Activated naive CD4-positive, alpha-beta T cell treated with anti-CD3 and anti-CD28 coated beads, Interleukin-2, amount 50 U/mL, for 16 hours (primary cell): ENCODE measurements at regions not wholly inside any gene's neighbourhood (a gene's known extent, or its start where the extent isn't known, plus 50 kb on each side); places are given as distances from the start of the nearest gene placed in this dataset.

Source experiments
- DNase-seq: peaks from one replicate; pipeline ENCODE4 v3.0.0-alpha.2; 2020

DNA sequence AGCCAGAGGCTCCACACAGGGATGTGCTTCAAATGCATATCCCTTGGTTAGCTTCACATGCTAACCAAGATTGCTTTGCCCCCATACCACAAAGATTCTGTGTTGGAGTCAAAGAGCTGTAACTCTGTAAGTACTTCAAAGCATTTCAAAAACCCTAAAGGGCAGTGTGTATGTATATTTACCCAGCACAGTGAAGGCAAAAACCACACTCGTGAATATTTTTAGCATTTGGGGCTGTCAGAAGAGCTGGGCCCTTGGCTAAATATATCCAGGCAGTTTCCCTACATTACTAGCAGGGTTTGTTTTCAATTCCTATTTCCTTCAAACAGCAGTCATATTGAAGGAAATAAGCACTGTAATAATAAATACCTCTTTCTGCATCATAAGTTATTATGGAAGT, 84.2 kb upstream of the STEAP1B start:
- DNase-seq = no peak

DNA sequence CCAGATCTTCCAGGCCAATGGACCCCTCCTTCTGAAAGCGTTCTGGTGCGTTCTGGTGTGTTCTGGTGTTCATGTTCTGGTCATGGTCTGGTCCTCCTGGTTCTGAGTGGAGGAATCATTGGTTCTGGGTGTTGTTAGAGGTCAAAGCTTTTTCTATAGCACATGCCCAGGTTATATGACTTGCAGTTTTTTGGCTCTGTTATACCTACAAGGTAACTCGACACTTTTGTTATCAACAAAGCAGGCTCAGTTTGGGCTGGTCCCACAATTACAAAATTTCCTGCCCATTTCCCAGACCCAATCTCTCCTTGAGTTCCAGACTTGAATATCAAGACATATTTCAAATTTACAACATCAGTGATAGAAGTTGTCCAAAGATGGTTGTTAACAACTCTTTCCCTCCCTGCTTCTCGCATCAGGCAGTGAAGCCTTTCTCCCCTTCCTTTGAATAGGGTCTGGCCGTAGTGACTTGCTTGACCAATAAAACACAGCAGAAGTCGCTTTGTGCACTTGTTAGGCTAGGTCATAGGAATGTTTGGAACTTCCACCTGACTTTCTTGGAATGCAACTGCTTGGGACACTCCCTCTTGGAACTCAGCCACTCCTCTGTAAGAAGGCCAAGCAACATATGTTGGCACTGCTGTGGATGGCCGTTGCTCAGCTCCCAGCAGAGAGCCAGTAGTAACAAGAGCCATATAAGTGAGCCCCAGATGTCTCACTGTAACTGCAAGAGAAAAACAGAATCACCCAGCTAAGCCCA, 83.1 kb upstream of the STEAP1B start:
- DNase-seq = no peak

DNA sequence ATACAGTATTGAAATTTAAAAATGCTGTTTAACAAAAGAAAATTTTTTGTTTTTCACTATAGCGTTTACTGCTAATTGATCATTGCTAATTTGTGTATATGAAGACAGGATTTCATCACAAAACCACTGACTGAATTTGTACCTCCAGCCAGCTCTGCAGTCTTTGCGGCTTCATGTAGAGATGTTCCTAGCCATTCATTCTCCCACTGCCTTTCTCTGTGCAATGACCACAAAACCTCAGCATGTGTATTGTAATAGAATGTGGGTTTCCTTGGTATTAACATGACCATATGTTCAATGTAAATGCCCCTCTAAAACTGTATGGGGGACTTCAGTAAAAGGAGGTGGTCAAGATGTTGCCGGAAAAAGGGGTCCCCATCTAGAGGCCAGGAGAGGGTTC, 81.1 kb upstream of the STEAP1B start:
- no peak for DNase-seq

DNA sequence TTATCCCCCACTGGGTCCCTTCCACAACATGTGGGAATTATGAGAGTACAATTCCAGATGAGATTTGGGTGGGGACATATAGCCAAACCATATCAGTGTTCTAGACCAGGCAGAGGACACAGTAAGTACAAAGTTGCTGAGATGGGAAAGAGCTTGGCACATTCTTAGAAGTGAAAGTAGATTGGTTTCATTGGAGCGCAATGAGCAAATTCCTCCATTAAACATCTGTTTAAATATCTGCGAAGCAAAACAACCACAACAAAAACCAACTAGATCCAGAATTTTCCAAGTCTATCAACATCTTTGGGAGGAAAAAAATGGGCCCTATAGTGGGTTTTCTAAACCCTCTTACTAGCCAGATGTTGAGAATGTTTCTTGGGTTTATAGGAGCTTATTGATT, 80.0 kb upstream of the STEAP1B start:
- no peak for DNase-seq

DNA sequence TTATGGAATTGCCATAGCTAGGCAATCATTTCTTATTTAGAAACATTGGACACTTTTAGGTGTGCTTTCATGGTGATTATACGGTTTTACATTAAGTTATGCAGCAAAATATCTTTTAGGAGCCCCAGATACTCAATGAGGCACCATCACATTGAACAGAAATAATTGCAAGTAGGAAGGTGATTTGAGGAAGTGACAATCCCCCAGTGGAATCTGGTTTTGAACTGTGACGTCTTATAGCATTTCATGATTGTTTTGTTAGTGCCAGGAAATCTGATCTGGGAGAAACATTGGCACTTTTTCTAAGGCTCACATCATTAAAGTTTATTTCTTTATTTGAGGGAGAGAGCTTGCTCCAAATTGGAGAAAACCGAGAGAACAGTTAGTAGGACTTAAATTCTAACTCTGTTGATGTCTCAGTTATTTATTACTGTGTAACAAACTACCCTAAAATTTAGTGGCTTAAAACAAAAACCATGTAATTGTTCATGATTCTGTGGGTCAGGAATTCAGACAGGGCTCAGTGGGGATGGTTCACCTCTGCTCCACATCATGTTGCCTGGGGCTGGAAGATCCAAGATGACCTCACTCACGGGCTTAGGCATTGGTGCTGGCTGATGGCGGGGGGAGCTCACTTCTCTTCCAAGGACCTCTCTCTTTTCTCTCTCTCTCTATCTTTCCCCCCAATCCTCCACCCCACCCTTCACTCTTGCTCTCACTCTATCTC, 78.2 kb upstream of the STEAP1B start:
- DNase-seq = no peak

DNA sequence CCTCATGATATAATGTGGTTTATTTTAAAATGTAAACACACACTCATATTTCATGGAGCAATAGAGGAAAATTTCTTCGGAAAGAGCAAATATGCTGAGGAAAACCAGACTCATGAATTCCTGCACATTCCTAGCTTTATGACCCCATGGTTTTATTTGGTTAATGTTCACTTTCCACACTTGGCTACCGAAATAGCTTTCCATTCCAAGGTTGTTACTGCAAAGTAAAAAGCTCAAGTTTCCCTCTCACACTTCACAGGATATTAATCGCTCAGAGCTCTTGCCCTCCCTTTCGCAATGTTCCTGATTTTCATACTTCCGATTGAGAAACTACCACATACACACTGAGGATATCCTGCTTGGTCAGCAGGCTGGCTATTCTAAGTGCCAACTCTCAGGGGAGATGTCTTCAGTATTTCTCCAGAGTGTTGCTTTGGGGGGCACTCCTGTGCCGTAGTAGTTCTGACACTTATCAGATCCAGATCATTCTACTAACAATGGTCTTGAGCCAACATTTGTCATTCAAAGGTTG, 77.5 kb upstream of the STEAP1B start:
- no peak for DNase-seq

DNA sequence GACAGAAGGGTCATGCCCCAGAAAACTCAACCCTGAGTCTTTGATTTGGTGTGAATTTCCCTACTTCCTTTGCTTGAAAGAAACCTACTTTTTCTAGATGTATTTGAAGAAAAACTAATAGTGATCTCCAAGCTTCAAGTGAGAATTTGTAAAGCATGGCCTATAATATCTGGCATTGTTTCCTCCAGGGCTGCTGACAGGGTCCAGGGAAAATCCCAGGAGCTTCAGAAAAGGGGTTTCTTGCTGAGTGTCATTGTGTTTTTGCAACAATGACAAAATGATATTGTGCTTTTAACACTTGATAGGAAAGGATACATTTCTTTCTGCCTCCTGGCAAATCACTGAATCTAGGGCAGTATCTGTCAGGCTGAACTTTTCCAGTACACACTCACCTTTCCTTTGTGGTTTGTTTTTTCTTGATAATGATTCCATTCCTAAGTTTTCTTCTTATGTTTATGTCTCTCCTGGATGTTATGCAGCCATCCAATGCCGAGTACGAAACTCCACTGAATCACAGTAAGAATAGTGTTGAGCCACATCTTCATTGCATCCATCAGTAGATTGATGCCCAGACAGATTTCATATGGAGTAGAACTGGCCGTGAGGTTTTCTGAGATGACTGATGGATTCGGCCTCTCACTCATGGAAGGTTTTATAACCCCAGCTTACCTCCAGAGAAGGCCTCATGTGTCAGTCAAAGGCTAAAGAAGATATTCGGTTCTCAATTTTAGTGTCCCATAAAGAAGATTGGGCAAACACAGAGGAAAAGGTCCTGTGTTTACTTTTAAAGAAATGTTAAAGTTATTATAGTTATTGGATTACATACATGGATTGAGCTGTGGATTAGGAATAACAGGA, 76.9 kb upstream of the STEAP1B start:
- no peak for DNase-seq

DNA sequence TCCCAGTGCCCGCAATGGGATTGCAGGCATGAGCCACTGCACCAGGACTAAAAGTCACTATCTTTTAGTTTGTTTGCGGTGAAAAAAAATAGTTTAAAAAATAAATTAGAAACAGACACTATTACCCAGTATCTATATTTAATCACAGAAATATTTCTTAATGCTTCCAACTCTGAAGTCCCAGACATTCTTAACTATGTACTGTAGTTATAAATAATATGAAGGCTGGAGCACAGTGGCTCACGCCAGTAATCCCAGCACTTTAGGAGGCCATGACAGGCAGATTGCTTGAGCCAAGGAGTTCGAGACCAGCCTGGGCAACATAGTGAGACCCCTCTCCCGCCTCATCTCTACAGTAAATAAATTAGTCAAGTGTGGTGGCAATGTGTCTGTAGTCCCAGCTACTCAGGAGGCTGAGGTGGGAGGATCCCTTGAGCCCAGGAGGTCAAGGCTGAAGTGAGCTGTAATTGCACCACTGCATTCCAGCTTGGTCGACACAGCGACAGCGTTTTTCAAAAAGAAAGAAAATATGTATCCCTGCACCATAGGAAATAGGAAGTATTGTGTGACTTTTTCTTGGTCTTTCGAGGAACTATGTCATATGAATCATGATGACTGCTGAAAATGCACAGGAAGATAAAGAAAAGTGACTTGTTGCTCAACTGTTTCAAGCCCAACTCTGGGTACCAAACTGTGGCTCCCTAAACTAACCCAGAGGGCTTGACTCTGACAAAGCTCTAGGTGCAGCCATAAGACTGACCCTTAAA, 74.9 kb upstream of the STEAP1B start:
- DNase-seq = no peak

DNA sequence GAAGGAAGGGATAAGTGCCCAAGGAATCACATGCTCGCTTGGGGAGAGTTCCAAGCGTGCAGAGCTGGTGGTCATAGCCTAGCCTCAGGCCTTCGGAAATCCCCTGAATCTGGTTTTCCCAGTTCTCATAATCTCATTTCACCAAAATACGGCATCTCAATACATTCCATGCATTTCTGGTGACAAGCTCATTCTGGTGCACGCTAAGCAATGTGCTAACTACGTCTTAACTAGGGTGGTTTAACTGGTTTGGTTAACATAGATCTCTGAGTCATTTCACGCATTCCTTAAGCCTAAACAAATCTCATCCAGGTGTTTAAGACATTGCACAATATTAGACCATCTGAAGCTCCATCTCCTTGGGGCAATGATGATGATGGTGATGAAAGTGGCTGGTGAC, 72.9 kb upstream of the STEAP1B start:
- DNase-seq = no peak

DNA sequence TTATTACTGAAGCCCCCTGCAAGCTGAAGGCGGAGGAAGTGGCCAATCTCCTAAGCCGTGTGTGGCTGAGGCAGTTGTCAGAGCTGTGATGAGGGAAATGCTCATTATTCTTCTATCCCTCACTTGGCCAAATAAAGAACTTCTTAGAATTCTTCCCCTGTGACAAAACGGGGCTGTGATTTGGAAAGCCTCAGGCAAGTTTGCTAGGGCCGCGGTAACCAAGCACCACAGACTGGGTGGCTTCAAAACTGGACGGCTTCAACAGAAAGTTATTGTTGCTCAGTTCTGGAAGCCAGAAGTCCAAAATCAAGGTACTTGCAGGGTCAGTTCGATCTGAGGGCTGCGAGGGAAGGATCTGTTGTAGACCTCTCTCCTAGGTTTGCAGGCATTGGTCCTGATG, 72.3 kb upstream of the STEAP1B start:
- no peak for DNase-seq

DNA sequence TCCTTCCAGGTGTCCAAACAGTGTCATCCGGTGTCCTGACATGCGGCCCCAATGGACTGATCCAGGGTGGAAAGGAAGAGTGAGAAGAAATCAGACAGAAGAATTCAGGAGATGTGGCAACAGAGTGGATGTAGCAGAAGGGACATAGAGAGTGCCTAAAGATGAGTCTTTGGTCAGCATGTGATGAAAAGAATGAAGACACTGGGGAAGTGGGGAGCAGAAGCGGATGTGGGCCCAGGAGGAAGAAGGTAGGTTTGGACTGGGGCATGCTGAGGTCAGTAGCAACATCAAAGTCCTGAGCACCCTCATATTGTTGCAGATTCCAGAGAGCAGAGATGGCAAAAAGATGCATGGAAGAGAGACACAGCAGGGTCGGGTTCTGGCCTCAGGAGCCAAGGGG, 71.8 kb upstream of the STEAP1B start:
- DNase-seq = no peak

DNA sequence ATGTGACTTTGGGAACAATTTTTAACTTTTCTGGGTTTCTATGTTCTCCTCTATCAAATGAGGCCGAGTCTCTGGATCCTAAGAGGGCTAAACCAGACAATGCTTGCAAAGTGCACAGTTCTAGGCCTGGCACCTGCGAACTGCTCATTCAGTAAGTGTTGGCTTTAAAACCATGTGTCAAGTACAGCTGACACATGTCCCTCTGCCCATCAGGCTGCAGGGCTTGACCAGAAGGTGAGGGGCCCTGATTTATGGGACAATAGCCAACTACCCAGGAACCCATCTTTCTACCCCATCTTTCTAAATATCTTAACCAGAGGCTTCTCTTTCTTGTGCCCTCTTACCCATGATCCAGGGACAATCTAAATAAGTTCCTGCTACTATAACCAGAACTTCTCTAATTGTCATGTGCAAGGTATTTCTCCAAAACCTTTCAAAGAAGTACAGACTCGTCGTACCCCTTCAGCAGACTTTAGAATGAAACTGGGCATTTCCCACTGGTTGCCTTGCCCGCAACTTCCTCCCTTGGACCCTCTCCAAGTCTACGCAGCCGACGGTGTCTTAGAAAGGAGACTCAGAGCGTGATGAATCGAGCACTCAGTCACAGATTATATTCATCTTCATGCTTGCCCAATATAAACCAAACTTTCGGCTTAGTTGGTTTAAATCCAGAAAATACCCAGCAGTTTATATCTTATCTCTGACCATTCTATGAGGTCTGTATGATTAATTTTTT, 69.8 kb upstream of the STEAP1B start:
- DNase-seq = no peak

DNA sequence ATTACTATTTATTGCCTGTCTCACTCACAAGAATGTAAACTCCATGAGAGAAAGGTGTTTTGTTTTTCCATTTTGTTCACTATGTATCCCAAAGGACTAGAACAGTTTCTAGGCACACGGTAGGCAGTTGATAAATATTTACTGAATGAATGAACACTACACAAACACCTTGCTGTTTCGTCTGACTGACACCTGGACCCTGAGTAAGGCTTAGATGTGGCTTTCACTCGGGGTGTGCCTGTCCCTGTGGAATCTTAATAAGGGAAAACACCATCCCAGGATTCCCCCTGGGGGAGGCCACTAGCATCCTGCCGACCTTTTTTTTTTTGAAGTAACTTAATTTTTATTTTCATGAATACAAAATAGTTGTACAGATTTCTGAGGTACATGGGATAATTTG, 66.6 kb upstream of the STEAP1B start:
- DNase-seq = no peak

DNA sequence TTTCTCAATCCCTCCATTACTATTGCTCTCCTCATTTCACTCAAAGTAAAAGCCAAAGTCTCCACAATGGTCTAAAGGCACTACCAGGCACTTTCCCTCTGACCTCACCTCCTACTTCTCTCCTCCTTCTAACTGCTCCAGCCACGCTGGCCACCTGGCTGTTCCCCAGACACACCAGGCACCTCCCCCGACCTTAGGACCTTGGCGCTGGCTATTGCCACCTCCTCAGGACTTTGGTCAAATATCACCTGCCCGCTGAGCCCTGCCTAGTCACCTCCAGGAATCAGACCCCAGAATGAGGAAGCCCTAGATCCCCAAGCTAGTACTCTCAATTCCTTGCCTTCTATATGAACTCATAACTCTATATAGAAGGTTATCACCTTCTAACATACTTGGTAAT, 66.2 kb upstream of the STEAP1B start:
- no peak for DNase-seq

DNA sequence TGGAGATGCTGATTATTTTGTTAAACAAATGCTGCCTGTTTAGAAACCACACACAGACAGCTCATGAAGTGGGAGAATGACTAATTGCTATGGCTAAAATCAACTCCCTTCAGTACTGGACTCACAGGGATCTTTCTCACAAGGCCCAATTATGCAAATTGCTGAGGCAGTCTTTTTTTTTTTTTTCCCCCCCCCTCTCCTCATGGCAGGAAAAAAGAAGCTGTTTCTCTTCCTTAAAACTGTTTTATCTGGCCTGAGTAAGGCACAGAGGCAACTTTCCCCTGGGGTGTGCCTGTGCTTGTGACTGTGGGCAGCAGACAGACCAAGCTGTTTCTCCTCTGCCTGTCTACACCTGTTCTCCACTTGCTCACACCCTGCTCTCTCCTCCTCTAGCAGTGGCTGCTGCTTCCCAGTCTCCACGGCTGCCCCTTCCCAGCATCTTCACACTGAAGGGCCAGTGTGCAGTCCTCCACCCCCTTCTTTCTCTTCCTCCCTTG, 65.4 kb upstream of the STEAP1B start:
- no peak for DNase-seq

DNA sequence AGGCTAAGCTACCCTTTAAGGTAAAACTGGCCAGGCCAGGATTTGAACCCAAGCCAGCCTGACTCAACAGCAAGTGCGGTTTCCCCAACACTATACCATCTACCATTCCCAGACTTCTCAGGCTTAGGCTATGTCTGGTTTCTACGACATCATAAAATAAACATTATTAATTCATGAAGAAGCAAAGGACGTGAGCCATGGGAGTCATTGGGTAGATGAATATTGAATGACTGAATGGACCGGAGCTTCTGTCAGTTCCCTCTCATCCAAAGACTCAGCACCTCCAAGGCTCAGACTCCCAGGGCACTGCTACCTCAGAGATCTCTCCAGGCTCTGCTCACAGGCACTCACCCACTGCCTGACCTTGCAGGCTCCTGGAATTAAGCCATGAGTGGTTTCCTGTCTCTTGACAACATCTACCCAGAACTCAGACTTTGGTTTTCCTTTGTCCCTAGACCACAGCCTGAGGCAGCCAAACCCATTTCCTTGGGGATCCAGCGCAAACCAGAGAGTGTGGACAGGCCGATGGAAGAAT, 64.6 kb upstream of the STEAP1B start:
- DNase-seq = no peak

DNA sequence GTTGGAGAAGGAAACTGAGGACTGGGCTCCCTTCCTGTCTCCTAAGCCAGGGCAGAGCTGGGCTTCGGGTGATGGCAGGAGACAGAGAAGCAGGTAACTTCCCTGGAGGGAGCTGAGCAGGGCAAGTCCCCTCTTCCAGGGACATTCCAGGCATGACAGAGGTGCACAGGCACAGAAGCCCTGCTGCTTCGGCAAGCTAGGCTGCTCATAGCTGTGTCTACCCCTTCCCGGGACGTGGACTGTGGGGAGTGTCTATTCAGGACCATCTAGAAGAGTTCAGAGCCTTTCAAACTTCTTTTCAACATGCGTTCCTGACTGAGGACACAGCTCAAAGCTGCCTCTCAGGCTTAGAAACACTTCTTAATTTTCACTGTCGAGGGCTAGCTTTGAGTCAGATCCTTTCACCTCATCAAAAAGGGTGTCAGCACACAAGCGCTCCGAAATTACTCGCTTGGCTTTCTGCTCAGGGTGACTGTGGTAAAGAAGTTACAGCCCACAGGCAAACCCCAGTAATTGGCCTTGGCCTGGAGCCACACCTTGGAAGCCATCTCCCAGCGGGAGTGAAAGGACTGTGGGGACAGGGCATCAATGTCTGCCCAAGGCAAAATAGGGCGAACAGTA, 63.7 kb upstream of the STEAP1B start:
- no peak for DNase-seq

DNA sequence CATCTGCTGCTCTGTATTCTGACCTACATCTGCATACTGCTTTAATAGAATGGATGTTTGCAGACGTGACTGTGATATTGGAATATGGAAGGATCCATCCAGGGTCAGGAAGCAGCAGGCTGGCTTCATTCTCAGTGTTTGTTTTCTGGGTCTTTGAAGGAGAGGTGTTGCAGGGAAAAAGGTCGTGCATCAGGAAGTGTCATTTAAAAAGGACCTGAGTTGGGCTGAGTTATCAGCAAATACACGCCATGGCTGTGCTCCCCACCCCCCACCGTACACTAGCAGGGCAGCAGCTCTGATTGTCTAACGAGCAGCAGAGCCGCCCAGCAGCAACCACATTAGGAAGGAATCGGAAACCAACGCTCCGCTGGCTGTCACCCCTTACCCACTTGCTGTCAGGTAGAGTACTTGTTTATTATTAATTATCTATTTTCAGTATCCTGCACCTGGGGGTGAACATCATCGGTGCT, 63.1 kb upstream of the STEAP1B start:
- DNase-seq = no peak

DNA sequence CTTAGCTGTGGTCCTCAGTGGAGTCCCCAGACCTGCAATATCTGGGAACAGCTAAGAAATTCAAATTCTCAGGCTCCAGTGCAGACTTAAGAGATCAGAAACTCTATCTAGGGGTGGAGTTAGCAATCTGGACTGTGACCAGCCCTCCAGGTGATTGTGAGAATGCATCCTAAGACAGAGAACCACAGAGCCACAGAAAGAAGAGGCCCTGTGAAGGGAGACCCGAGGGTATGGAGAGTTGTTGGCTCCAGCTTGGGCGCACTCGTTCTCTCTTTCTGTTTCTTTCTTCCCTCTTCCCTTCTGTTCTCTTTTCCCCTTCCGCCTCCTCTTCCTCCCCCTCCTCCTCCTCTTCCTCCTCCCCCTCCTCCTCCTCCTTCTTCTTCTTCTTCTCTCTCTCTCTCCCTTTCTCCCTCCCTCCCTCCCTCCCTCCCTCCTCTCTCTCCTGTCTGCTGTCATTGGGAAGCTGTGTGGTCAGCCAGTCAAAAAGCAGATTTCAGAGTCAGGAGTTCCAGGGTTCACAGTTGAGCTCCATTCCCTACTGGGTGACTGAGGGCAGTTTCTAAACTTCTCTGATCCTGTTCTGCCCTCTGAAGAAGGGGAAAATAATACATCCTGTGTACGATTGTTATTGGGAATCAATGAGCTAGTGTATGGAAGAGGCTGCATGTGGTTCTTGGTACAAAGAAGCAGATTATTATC, 62.1 kb upstream of the STEAP1B start:
- DNase-seq = no peak

DNA sequence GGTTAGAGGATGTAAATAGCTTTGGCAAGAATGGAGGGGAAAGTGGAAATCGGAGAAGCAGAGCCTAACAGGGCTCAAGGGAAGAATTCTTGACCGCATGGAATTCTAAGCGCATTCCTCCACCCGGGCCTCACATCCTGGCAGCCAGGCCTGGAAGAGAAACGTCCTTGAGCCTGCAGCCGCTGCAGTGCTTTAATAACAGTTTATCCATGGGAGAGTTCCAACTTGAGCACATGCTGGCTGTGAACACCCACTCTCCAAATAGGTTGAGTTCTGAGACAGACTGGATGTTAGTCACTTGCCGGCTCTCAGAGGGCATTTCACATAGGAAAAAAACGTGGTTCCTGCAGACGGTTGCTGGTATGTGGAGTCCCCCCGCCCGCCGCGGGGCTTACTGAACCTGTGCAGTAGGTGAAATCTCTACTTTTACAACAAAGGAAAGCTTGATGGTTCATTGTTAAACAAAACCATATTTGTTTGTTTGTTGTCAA, 61.4 kb upstream of the STEAP1B start:
- no peak for DNase-seq
